Stimulated activated CD4-positive, alpha-beta T cell treated with anti-CD3 and anti-CD28 coated beads, Interleukin-12 subunit alpha, Interleukin-12 subunit beta, amount 100 ng/mL, for 48 hours (primary cell): ENCODE measurements at regions not wholly inside any gene's neighbourhood (a gene's known extent, or its start where the extent isn't known, plus 50 kb on each side); places are given as distances from the start of the nearest gene placed in this dataset.
A peak's percentile ranks its signal among the peaks of the same experiment; 100 is the strongest.
"Not testable (repeated sequence)": the region's sequence is repeated elsewhere in the genome, so short reads cannot be mapped to it uniquely, and the experiment has no call there.

ENCODE experiments used
- DNase-seq, 3 donors: peaks; one replicate each; pipeline ENCODE4 v3.0.0-alpha.2; 2020; ENCODE audit warnings: low read depth in 2 of 3, low spot score in 1 of 3

DNA sequence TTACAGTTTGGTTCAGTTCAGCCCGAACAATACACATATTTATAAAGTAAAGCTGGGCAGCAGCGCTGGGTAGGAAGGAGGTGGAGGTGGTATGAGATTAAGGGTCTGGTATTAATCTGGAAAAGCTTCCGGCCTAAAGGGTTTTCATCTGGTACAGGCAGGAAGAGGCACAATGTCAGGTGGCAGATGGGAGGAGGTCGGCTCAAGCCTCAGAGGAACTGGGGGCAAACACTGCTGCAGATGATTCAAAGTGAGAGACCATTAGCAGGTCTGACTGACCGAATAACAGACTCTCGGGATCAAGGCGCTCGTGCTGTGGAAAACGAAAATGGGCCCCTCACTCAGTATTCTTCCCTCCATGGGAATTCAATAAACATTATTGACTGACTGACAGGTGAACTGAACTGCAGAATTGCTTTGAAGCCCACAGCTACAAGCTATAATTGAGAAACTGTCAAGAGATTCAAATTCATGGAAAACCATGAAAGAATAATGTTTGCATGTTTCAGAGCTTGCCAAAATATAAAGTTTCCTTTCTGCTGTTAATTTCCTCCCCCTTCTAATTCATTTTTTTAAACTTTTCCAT is 75.3 kb downstream of the TMEM167A start:
- no peak for DNase-seq

DNA sequence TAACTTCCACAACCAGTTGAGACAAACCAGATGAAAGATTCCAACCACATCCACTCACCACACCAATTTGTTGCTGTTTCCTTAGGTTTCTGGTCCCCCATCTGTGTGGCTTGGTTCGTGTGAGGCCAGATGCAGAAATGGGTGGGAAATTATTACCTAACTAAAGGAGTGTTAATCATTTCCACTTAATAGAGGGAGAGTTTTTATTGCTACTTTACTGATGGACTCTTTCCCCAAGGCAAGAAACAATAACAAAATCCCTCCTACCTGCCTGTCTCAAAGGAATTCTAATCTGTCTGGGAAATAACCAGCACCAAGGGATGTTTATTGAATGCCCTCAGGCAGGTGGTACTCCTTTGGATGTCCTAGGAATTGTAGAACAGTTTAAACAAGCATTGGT is 76.3 kb downstream of the TMEM167A start:
- DNase-seq: no peak

DNA sequence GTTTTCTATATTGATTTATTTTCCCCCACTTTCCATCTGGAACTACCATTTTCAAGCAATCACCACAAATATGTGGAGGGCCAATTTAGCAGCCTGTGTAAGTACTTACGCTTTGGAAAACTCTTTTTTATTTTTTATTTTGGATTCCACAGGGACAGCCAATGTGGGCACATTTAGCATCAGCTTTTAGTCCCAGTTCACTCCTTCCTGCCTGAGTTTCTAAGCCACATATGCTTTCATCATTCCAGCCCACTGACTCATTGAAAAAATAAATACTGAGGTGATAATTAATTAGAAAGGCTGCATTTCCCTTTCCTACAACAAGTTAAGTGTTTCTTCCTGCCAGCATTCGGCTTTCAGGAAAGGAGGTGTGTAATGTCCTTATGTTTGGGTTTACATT is 76.8 kb downstream of the TMEM167A start:
- DNase-seq: no peak

DNA sequence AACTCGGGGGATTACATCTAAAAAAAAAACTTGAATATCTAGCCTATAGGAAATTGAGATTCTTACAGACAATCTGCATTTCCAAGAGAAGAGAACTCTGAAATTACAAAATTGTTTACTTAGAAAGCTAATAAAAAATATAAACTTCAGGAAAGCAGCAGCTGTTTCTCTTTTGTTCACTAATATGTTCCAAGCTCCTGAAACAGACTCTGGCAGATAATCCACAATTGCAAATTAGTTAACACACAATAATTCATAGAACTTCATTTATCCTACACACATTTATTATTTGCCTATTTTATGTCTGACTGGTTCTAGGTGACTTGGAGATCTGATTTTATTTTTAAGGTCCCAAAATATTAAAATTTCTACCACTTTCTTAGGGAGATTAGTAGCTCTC is 83.8 kb downstream of the TMEM167A start:
- DNase-seq: no peak

DNA sequence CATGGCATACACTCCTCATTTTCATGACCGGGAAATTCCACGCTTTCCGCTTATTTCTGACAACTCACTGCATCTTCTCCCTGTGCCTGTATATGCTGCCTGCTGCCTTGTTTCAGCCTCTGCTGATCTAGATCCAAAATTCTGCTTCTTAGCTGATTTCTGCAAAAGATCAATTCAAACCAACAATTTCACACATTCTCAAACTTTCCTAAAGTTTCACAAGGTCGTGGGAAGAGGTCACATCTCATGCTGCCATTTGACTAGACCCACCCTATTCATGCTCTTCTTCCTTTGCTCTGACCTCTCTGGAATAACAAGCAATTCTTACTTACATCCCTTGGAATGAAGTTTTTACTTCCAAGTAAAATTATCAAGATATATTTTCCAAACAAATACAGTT is 84.5 kb downstream of the TMEM167A start:
- no peak for DNase-seq

DNA sequence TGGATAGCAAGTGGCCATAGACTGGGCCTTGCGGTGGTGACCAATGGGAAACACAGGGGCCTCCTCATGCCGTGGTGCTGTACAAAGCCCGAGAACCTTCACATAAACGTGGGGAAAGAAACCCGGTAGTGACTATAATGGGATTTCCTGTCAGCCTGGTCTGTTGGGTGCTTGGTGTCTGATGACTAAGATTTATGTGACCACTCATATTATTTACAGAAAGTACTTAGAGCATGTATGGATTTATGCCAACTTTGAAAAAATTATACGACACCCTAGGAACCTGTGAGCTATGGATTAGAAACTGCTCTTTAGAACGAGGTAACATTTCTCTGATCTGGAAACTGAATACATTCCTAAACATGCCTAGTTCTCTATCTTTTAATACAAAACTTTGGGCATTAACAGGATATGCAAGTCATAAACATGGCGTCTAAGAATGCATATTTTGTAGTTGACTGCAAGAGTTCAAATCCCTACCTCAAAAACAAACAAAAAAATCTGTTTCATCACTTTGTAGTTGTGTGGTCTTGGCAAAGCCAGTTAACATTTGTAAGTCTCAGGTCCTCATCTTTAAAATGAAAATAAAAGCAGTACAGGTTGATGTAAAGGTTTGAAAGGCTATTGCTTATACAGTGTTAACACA is 85.4 kb downstream of the TMEM167A start:
- DNase-seq: no peak

DNA sequence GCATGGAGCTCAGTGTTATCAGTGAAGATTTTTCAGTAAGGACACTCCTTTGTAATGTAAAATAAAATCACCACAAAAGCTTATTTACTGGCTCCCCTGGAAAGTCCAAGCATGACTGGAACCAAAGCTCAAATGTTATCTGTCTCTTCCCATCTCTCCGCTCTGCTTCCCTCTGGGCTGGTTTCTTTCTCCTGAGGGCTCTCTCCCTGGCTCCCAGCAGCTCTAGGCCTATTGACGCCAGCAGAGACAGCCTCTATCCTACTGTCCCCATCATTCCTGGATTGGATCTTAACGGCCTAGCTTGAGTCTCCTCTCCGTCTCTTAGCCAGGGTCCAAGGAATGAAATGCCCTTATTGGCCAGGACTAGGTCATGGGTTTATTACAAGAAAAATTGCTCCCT is 86.1 kb downstream of the TMEM167A start:
- no peak for DNase-seq

DNA sequence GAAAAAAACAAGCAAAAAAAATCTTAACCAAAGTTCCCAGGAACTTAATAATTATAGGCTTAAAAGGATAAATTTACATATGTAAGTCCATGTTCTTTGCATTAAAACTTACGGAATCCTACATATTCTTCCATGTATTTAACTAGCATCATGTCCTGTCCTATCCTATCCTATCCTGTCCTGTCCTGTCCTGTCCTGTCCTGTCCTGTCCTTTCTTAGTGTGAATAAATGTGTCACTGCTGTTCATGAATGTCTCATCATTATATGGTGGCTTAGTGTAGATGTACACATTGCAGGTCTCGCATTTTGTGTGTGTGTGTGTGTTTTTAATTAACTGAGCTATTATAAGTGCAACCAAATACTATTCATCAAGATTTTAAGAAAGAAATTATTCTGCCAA is 90.0 kb downstream of the TMEM167A start:
- no peak for DNase-seq

DNA sequence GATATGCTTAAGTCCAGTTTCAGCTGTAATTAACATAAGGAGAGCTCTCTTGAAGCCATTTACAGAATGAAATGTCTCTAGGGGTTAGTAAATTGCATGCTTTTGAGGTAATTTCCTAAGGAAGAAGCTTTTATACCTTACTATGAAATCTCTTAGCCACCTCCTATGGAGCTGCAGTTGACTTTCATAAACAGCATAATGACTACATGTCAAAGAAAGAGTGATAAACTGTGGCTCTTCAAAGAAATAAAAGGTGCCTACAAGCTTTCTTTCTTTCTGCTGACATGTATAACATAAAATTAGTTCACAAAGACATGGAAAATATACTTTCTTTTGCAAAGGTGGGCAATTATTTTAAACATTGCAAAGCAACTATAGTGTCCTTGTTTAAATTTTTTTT is 90.8 kb downstream of the TMEM167A start:
- no peak for DNase-seq

DNA sequence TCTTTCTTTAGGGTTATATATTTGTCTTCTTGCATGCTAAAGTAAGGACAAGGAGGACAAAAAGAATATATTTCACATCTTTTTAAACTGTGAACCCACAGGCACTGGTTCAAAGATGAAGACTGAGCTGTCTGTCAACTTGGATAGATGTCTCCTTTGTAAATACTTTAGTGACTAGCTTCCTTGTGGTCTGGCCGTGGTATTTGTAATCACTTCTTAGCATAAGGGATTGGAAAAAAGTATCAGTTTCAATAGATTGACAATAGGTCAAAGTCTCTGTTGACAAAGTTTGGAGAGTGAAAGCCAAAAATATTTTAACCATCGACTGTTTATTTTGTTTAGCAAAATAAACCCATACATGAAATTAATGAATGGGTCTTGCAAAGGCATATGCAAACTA is 91.4 kb downstream of the TMEM167A start:
- no peak for DNase-seq

DNA sequence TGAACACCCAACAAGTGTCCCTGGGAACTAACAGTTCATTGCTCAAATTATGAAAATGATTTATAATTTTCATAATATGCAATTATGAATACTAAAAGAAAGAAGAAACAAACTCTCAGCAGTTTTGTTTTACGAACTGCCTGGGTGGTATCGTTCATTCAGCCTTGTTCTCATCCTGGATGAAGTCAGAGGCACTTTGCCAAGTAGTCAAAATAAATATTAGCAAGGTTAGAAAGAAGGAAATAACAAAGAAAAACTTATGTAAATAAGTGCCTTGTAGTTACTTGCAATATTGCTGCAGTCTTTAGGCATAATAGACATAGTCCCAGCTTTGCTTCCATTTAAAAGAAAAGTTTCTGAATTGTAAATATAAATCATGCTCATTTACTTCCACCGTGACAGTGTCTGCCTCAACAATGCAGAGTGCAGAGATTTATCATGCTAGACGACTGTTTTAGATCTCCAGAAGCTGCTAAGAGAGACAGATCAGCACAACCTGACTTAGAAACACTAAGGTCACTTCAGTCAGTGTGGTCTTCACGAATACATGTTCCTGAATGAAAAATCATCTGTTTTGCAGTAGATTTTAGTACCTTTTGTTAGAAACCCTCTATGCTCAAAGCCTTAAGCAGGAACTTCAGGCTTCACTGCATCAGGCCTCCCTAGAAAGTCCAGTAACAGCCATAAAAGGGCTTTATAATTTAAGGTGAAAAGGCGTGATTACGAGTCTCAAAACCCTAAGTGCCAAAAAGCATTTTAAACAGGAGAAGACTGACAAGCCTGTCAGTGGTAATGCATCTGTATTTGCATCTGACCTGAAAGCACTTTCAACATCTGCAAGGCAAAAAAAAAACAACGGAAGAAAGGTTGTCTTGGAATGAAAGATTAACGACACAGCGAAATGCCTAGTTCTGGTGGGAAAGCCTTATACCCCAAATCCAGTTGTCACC is 92.1 kb downstream of the TMEM167A start:
- no peak for DNase-seq

DNA sequence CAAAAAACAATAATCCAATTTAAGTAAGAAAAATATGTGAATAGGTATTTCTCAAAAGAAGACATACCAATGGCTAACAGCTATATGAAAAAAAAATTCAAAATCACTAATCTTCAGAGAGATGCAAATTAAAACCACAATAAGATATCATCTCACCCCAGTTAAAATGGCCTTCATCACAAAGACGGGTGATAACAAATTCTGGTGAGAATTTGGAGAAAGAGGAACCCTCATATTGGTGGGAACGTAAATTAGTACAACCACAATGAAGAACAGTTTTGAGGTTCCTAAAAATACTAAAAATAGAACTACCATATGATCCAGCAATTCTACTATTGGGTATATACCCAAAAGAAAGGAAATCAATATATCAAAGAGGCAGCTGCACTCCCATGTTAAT is 94.3 kb downstream of the TMEM167A start:
- DNase-seq: no peak

DNA sequence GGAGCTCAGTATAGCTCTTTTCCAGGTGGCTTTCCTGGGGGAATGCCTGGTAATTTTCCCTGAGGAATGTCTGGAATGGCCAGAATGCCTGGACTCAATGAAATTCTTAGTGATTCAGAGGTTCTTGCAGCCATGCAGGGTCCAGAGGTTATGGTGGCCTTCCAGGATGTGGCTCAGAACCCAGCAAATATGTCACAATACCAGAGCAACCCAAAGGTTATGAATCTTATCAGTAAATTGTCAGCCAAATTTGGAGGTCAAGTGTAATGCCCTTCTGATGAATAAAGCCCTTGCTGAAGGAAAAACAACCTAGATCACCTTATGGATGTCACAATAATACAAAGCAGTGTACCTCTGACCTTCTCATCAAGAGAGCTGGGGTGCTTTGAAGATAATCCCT is 100.3 kb downstream of the TMEM167A start:
- not testable (repeated sequence) for DNase-seq

DNA sequence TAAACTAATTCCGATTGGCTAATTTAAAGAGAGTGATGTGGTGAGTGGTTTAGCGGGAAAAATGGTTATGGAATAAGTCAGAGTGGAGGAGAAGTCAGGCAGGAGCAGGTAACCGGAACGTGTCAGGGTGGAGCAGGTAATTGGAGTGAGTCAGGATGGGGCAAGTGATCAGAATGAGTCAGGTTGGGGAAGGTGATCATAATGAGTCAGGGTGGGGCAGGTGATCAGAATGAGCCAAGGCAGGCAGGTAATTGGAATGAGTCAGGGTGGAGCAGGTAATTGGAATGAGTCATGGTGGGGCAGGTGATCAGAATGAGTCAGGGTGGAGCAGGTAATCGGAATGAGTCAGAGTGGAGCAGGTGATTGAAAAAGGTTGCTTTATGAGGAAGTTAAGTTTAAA is 101.4 kb downstream of the TMEM167A start:
- no peak for DNase-seq

DNA sequence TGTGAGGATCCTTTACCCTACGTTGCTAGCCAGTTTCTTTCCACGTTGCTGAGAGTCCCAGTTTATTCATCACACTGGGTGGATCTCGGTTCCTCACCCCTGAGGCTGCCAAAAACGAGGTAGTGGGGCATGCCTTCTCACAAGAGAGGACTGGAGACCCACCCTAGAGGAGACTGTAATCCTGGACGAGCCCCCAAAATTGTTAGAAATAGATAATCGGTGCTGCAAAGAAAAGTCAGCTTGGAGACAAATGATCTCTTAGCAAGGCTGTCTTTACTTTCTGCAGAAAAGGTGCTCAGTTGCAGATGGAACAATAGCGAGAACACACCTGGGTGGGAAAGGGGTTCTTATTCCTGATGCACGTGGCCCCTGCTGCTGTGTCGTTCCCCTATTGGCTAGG is 101.8 kb downstream of the TMEM167A start:
- no peak for DNase-seq

DNA sequence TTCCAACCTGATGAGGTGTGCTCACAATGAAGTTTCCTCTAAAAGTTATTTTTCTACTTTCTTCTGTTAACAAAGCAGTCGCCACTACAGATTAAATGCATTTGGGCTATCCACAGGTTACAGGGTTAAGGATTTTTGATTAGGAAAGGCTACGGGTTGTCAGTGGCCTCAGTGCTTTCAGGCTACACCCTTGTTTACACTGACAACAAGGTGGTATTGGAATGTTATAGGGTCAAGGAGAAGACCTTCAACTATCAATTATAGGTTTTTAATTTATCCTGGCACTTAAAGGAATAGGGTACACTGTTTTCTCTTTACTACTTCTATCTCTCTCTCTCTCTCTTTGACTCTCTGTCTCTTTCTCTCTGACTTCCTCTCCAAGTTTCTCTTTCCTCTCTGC is 102.8 kb downstream of the TMEM167A start:
- DNase-seq: not testable (repeated sequence)

DNA sequence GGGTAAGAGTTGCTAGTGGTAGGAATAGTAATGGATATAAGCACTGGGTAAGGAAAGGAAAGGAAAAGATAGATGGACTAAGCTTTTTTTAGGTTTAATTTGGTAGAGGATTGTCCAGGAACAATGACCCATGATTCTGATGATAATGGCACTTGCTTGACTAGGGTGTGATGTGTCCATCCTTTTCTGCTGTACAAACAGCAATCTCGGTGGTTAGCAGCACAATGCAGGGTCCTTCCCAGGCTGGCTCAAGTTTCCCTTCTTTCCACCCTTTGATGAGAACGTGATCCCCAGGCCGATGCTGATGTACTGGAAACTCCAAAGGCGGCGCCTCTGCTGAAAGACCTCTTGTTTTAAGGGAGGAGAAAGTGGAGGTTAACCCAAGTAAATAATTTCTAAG is 105.3 kb downstream of the TMEM167A start:
- DNase-seq: no peak

DNA sequence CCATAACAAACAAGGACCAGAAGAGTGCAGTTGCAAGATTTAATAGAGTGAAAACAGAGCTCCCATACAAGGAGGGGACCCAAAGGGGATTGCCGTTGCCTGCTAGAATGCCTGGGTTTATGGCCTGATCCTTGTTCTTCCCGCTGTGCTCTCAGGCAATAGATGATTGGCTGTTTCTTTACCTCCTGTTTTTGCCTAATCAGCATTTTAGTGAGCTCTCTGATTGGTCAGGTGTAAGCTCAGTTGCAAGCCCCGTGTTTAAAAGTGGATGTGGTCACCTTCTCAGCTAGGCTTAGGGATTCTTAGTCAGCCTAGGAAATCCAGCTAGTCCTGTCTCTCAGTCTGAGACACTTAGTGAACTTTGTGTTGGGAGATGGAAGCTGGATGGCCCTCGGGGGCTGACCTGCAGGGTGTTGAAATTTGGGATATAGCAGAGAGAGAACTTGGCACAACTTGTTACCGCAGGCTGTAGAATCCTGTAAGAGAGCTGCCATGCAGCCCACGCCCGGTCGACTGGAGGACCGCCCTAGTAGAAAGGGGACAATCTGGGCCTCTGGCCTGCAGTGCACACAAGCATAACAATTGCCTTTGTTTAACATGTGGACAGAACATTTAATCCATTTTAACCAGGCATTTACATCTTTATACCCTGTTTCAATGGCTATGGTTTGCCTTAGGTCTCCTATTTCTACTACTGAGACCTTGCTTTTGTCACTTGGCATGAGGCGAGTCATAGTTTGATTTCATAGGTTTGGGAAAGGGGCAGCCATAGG is 106.0 kb downstream of the TMEM167A start:
- DNase-seq: not testable (repeated sequence)

DNA sequence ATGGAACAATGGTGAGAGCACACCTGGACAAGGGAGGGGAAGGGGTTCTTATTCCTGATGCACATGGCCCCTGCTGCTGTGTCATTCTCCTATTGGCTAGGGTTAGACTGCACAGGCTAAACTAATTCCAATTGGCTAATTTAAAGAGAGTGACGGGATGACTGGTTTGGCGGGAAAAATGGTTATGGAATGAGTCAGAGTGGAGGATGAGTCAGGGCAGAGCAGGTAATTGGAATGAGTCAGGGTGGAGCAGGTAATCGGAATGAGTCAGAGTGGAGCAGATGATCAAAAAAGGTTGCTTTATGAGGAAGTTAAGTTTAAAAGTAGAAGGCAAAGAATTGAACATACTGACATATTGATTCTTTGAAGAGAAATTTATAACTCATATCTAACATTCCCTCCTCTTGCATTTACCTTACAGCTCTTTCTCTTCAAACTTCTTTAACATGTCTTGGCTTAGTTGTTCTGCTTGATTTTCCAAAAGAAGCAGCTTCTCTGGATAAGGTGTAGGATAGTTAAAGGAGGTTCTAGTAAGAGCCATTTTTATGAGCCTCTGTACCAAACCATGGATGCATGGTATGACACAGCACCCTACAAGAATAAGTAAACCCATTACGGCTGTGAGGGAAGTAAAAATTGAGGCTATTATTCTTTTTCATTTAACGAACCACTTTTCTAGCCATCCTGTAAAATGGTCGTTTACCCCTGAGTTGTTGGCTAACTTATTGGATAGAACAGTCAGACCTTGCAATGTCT is 107.8 kb downstream of the TMEM167A start:
- DNase-seq: peak; percentile 14 to 51 (median 24)

DNA sequence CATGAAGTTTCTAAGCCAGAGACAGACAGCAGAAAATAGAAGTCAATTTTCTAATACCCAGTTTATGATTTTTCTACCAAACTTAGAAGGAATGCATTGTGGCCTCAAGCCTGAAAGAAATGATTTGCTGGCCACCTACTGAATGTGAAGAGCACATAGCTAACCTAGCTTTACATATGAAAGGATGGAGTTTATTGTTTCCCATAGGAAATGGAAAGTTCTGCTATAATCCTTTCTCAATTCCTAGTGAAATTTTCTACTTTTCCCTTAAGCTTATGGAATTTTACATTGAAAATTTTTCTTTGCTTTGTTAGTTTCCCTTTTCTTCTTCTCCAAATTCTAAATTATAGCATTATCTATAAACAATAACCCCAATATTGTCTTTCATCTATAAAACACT is 110.1 kb downstream of the TMEM167A start:
- DNase-seq: no peak

DNA sequence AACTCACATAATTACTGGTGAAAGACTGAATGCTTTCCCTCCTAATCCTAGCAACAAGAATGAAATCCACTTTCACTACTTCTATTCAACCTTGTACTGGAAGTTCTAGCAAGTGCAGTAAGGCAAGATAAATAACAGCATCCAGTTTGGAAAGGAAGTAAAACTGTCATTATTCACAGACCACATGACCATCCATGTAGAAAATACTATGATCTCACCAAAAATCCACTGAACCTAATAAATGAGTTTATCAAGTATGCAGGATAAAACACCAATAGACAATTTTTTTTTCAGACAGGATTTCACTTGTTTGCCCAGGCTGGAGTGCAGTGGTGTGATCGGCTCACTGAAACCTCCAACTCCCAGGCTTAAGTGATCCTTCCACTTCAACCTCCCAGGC is 117.7 kb downstream of the TMEM167A start:
- DNase-seq: no peak
